K562 (cell line): ENCODE measurements at regions not wholly inside any gene's neighbourhood (a gene's known extent, or its start where the extent isn't known, plus 50 kb on each side); places are given as distances from the start of the nearest gene placed in this dataset.

Experiments
- ATAC-seq: fragments of 200-7000 bp; cut with Tn5 transposase; 3 replicates; pipeline ENCODE4 v1.9.1; 2020; ENCODE audit warnings: moderate library complexity
- BruUV-seq: library from RNA; stranded (reverse); fragments of 400-500 nt; replicated peaks from 2 replicates; lab custom pipeline; 2021; lab: Mats Ljungman, UMichigan
- CTCF ChIA-PET: fragments of 300-600 bp; formaldehyde crosslinking; extraction: SDS; loops from one replicate; lab custom pipeline; 2021; ENCODE audit warnings: low intra/inter-chr PET ratio; lab: Yijun Ruan, JAX
- POLR2A ChIA-PET: fragments of 300-600, 350-650 bp; sonication (Branson Sonifier 250); formaldehyde crosslinking; extraction: SDS; loops from one replicate; lab custom pipeline; 2021; ENCODE audit warnings: antibody characterized with exemption, inconsistent platforms; lab: Yijun Ruan, JAX
- DNase-seq, 4 experiments: peaks; one replicate each; pipeline versions ENCODE4 v3.0.0 to v3.0.0-alpha.2; 2011 to 2018; ENCODE audit warnings: low spot score in 3 of 4, mixed read lengths in 3 of 4; ENCODE audit errors: extremely low read depth in 1 of 4
- FAIRE-seq: peaks from 2 replicates; lab custom pipeline; 2011; peaks lifted over from hg19 to GRCh38; lab: Jason Lieb, UNC
- H2AFZ ChIP-seq: 2 replicates; pipeline ENCODE4 v1.6.0; 2011; ENCODE audit warnings: low read depth, low read length, control low read depth, inconsistent platforms
- H3K27ac ChIP-seq: fragments of 200-600 bp; 3 replicates; pipeline ENCODE4 v1.8.0; 2011; ENCODE audit warnings: low read depth, mild to moderate bottlenecking, control low read depth, inconsistent platforms, low read length, moderate library complexity, mixed read lengths; ENCODE audit errors: extremely low read depth
- H3K27me3 ChIP-seq, 2 experiments: fragments of 300-600 bp in 1 of 2; 2 replicates in 1 of 2; 3 replicates in 1 of 2; pipeline versions ENCODE4 v1.6.0 to v1.8.0; 2011; ENCODE audit warnings: inconsistent platforms in 2 of 2, low read length in 2 of 2, mild to moderate bottlenecking in 1 of 2, mixed read lengths in 1 of 2, moderate library complexity in 1 of 2; ENCODE audit not compliant: control insufficient read depth in 2 of 2, insufficient read depth in 2 of 2
- H3K36me3 ChIP-seq: fragments of 300-600 bp; 3 replicates; pipeline ENCODE4 v1.8.0; 2011; ENCODE audit warnings: mild to moderate bottlenecking, low read length, inconsistent platforms; ENCODE audit not compliant: control insufficient read depth, insufficient read depth
- H3K4me1 ChIP-seq, 2 experiments: fragments of 200-600 bp in 1 of 2; replicated peaks in 1 of 2; 2 replicates in 1 of 2; 3 replicates in 1 of 2; pipeline versions ENCODE4 v1.5.1 to v1.8.0; 2011; ENCODE audit warnings: inconsistent platforms in 2 of 2, low read length in 2 of 2, mild to moderate bottlenecking in 1 of 2, mixed read lengths in 1 of 2, moderate library complexity in 1 of 2; ENCODE audit not compliant: control insufficient read depth in 2 of 2, insufficient read depth in 2 of 2
- H3K4me2 ChIP-seq: 2 replicates; pipeline ENCODE4 v1.6.1; 2011; ENCODE audit warnings: low read length, control low read depth, inconsistent platforms, mixed read lengths; ENCODE audit not compliant: insufficient read depth
- H3K4me3 ChIP-seq: fragments of 200-600 bp; sonication (generic), shearing (Covaris generic); 2 replicates; pipeline ENCODE4 v1.5.1; 2016; ENCODE audit warnings: control low read depth, inconsistent platforms
- H3K79me2 ChIP-seq: fragments of 200-600 bp; 3 replicates; pipeline ENCODE4 v1.8.0; 2011; ENCODE audit warnings: low read length, inconsistent platforms; ENCODE audit not compliant: control insufficient read depth, insufficient read depth
- H3K9ac ChIP-seq, 2 experiments: 2 replicates each; pipeline versions ENCODE4 v1.6.0 to v1.6.1; 2011; ENCODE audit warnings: low read depth in 2 of 2, low read length in 2 of 2, control low read depth in 1 of 2, inconsistent platforms in 1 of 2, mild to moderate bottlenecking in 1 of 2, mixed read lengths in 1 of 2; ENCODE audit not compliant: insufficient read depth in 1 of 2
- H3K9me1 ChIP-seq: one replicate; pipeline ENCODE4 v1.6.0; 2011; ENCODE audit warnings: inconsistent platforms, mild to moderate bottlenecking, low read length, moderate library complexity; ENCODE audit not compliant: control insufficient read depth, insufficient read depth
- H3K9me3 ChIP-seq: replicated peaks from 2 replicates; pipeline ENCODE4 v1.5.1; 2011; ENCODE audit warnings: low read depth, low read length, inconsistent platforms; ENCODE audit not compliant: control insufficient read depth, insufficient read depth
- H4K20me1 ChIP-seq: replicated peaks from 2 replicates; pipeline ENCODE4 v1.6.1; 2011; ENCODE audit warnings: low read length, inconsistent platforms, mixed read lengths; ENCODE audit not compliant: control insufficient read depth, insufficient read depth
- ATF7 ChIP-seq: fragments of 450-650 bp; IDR thresholded peaks from 2 replicates; pipeline ENCODE4 v1.7.1; 2014; ENCODE audit warnings: mild to moderate bottlenecking, moderate library complexity
- DNMT1 ChIP-seq: fragments of 450-650 bp; IDR thresholded peaks from 2 replicates; pipeline ENCODE4 v1.6.1; 2016; ENCODE audit warnings: antibody characterized with exemption, mild to moderate bottlenecking
- IFI16 ChIP-seq: fragments of 250-450 bp; sonication (Bioruptor Pico); IDR thresholded peaks from 2 replicates; pipeline ENCODE4 v2.1.2; 2022; ENCODE audit warnings: mild to moderate bottlenecking, inconsistent platforms
- MEF2D ChIP-seq: conservative IDR thresholded peaks from 2 replicates; pipeline ENCODE4 v1.6.1; 2016; ENCODE audit warnings: low read depth, missing genetic modification characterization, missing compliant biosample characterization
- SFPQ ChIP-seq: fragments of 200-400 bp; formaldehyde crosslinking; IDR thresholded peaks from 2 replicates; pipeline ENCODE4 v1.6.1; 2017; ENCODE audit warnings: mild to moderate bottlenecking, low read depth, low read length, moderate library complexity
- SIN3A ChIP-seq, 2 experiments: fragments of 150-350 bp in 1 of 2; IDR thresholded peaks; 2 replicates each; pipeline ENCODE4 v1.6.1; 2011 to 2016; ENCODE audit warnings: borderline replicate concordance in 2 of 2, low read depth in 2 of 2, low read length in 2 of 2, mild to moderate bottlenecking in 2 of 2, moderate library complexity in 2 of 2; ENCODE audit not compliant: control insufficient read depth in 1 of 2
- ZNF395 ChIP-seq: fragments of 200-800 bp; sonication (Bioruptor generic); IDR thresholded peaks from 2 replicates; pipeline ENCODE4 v1.6.1; 2017; ENCODE audit warnings: missing genetic modification characterization, missing compliant biosample characterization
- ZNF512 ChIP-seq: IDR thresholded peaks from 2 replicates; pipeline ENCODE4 v1.6.1; 2016; ENCODE audit warnings: missing genetic modification characterization, missing compliant biosample characterization
- WGBS: fragments of 100-300 bp; shearing (Covaris generic); methylation state at CpG from one replicate; pipeline ENCODE4 v1.1.6; 2016; ENCODE audit warnings: low coverage, mixed read lengths; ENCODE audit not compliant: insufficient coverage; ENCODE audit errors: missing lambda C conversion rate; 5-methylcytosine and 5-hydroxymethylcytosine counted together
- in situ Hi-C: fragments of 300-500 bp; cut with MboI; formaldehyde crosslinking; loops from 4 replicates; pipeline ENCODE4 v1.15.0; 2018; ENCODE audit warnings: inconsistent platforms, mixed read lengths
- intact Hi-C: fragments of 100-400 bp; cut with micrococcal nuclease; formaldehyde crosslinking; loops from 2 replicates; pipeline ENCODE4 v1.14.2; 2022
- TF ChIP-seq, protein P1 (sequence below): fragments of 250-450 bp; sonication (Bioruptor Pico); IDR thresholded peaks from 2 replicates; pipeline ENCODE4 v1.4.0; 2020; ENCODE audit warnings: mild to moderate bottlenecking, moderate library complexity
- TF ChIP-seq, protein P2 (sequence below): IDR thresholded peaks from 2 replicates; pipeline ENCODE4 v1.6.1; 2011; ENCODE audit warnings: borderline replicate concordance, low read depth, mild to moderate bottlenecking, moderate library complexity, low read length; ENCODE audit not compliant: insufficient read depth, poor library complexity, severe bottlenecking
- TF ChIP-seq, protein P3 (sequence below): fragments of 250-450 bp; sonication (Bioruptor Pico); IDR thresholded peaks from 2 replicates; pipeline ENCODE4 v1.5.0; 2020; ENCODE audit warnings: mild to moderate bottlenecking

DNA sequence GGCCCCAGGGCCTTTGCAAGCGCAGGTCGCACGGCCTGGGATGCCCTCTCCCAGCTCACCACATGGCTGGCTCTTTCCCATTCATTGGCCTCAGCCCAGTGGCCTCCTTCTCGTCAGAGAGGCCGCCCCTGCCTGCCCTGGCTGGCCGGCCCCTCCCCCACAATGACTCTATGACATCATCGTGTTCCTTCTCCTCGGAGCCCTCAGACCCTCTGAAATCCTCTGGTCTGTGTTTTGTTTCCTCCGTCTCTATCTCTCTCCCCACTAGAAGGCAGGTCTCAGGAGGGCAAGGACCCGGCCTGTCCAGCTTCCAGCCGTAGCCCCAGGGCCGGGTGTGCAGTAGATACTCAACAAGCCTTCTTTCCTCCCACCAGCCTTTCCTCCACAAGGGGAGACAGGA lies 164.8 kb upstream of the FOXF1 start:
- Histone ChIP-seq H2AFZ (no peak overlapping the region), H3K4me3 (no peak overlapping the region), H3K36me3 (no peaks in the 10 kb centered on the region), H3K4me2 (no peak overlapping the region), H3K79me2 (no peaks in the 10 kb centered on the region), H3K4me1 (no peaks in the 10 kb centered on the region), H3K27me3 (peaks cover 10 to 46% of the 10 kb centered on the region in 2 experiments; a peak in 4 of 5 replicates), H3K9me3 (no peaks in the 10 kb centered on the region), H3K9ac (no peak overlapping the region), H3K27ac (no peak overlapping the region), H3K9me1 (no peaks in the 10 kb centered on the region), H4K20me1 (0 out of 2 replicates have a peak, but pooled peaks cover 3% of the 10 kb centered on the region)
- intact Hi-C loops (no loop called here), in situ Hi-C loops (no loop called here)
- no TSS peak for BruUV-seq
- ChIA-PET POLR2A (no interaction called here), CTCF (no interaction called here)
- ATAC-seq (no peak), DNase-seq (no peak), FAIRE-seq (no peak)
- TF ChIP-seq, protein P1, sequence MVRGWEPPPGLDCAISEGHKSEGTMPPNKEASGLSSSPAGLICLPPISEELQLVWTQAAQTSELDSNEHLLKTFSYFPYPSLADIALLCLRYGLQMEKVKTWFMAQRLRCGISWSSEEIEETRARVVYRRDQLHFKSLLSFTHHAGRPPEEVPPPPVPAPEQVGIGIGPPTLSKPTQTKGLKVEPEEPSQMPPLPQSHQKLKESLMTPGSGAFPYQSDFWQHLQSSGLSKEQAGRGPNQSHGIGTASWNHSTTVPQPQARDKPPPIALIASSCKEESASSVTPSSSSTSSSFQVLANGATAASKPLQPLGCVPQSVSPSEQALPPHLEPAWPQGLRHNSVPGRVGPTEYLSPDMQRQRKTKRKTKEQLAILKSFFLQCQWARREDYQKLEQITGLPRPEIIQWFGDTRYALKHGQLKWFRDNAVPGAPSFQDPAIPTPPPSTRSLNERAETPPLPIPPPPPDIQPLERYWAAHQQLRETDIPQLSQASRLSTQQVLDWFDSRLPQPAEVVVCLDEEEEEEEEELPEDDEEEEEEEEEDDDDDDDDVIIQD (CRISPR knock-in tag), result no peak
- no peak for TF ChIP-seq DNMT1
- no peak for TF ChIP-seq SIN3A (IDR thresholded peaks at IDR 0.05; ENCODE audit: borderline replicate concordance in 2 of 2, control insufficient read depth in 1 of 2, low read depth in 2 of 2, low read length in 2 of 2)
- no peak for TF ChIP-seq MEF2D (tag)
- TF ChIP-seq, protein P2, sequence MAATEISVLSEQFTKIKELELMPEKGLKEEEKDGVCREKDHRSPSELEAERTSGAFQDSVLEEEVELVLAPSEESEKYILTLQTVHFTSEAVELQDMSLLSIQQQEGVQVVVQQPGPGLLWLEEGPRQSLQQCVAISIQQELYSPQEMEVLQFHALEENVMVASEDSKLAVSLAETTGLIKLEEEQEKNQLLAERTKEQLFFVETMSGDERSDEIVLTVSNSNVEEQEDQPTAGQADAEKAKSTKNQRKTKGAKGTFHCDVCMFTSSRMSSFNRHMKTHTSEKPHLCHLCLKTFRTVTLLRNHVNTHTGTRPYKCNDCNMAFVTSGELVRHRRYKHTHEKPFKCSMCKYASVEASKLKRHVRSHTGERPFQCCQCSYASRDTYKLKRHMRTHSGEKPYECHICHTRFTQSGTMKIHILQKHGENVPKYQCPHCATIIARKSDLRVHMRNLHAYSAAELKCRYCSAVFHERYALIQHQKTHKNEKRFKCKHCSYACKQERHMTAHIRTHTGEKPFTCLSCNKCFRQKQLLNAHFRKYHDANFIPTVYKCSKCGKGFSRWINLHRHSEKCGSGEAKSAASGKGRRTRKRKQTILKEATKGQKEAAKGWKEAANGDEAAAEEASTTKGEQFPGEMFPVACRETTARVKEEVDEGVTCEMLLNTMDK, result no peak
- no peak for TF ChIP-seq IFI16 (CRISPR knock-in tag)
- no peak for TF ChIP-seq ATF7
- TF ChIP-seq SFPQ, result no peak
- no peak for TF ChIP-seq ZNF395 (CRISPR knock-in tag)
- TF ChIP-seq ZNF512 (tag), result no peak
- TF ChIP-seq, protein P3, sequence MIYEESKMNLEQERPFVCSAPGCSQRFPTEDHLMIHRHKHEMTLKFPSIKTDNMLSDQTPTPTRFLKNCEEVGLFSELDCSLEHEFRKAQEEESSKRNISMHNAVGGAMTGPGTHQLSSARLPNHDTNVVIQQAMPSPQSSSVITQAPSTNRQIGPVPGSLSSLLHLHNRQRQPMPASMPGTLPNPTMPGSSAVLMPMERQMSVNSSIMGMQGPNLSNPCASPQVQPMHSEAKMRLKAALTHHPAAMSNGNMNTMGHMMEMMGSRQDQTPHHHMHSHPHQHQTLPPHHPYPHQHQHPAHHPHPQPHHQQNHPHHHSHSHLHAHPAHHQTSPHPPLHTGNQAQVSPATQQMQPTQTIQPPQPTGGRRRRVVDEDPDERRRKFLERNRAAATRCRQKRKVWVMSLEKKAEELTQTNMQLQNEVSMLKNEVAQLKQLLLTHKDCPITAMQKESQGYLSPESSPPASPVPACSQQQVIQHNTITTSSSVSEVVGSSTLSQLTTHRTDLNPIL (CRISPR knock-in tag), result no peak
- WGBS, result 0% methylated on average over 7 of the region's 12 CpGs
